Cardiac fibroblast (primary cell): ENCODE measurements at regions not wholly inside any gene's neighbourhood (a gene's known extent, or its start where the extent isn't known, plus 50 kb on each side); places are given as distances from the start of the nearest gene placed in this dataset.
"Not testable (repeated sequence)": the region's sequence is repeated elsewhere in the genome, so short reads cannot be mapped to it uniquely, and the experiment has no call there.

ENCODE experiments used
- DNase-seq, 2 donors: peaks; one replicate each; pipeline versions ENCODE4 v3.0.0 to v3.0.0-alpha.2; 2010; ENCODE audit warnings: low read depth in 2 of 2
- H3K4me3 ChIP-seq, 2 donors: replicated peaks in 1 of 2; 1 replicate in 1 of 2; 2 replicates in 1 of 2; pipeline ENCODE4 v1.5.1; 2011; ENCODE audit warnings: low read depth in 2 of 2, low read length in 2 of 2, mild to moderate bottlenecking in 2 of 2, moderate library complexity in 1 of 2
- TF ChIP-seq, protein P1 (sequence below): IDR thresholded peaks from one replicate; pipeline ENCODE4 v1.5.1; 2011; ENCODE audit warnings: low read depth, mild to moderate bottlenecking, low read length, inconsistent platforms

GRCh38 chr11:3583476-3583875 lies 58.3 kb downstream of the ART5 start:
- DNase-seq, H3K4me3 ChIP-seq: not testable (repeated sequence)

- H3K4me3 ChIP-seq, DNase-seq: not testable (repeated sequence)
Measured at GRCh38 chr11:3581389-3581725, 60.4 kb downstream of the ART5 start.

DNA sequence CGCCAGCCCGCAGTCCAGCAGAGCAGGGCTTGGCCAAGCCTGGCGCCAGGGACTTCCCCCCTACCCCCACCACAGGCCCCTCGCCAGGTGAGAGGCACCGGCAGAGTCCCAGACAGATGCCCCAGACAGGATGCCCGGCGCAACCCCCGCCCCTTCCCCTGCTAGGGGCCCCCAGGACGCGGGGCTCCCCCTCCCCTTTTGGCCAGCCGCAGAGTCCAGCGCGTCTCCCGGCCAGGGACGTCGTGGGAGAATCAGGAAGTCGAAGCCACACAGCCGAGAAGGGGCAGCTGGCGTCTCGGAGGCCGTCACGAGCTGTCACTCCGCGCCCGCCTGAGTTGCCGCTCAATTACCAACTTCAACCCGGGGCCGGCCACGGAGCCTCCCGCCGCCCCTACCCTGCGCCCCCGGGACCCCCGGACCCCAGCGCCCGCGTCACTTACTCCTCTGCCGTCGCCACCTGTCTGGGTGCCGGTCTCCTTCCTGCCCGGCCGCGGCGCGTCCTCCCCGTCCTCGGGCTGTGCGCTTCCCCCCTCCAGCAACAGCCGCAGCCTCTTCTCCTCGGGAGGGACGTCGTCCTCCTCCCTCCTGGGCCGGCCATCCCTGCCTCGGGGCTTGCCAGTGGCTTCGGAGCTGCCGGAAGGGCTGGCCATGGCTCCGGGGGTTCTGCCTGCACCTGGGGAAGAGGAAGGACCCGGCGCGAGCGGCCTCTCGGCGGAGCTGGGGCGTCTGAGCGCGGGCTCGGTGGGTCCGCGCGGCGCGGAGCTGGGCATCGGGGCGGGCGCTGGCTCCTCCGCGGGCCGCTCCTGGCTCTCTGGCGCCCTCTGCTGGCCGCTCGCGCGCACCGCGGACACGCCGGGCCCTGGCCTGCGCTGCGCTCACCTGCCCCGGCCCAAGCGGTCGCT lies 61.1 kb downstream of the ART5 start:
- peak overlapping the region; percentile 24 to 28 for H3K4me3 ChIP-seq
- peak; percentile 12 to 14 for DNase-seq

DNA sequence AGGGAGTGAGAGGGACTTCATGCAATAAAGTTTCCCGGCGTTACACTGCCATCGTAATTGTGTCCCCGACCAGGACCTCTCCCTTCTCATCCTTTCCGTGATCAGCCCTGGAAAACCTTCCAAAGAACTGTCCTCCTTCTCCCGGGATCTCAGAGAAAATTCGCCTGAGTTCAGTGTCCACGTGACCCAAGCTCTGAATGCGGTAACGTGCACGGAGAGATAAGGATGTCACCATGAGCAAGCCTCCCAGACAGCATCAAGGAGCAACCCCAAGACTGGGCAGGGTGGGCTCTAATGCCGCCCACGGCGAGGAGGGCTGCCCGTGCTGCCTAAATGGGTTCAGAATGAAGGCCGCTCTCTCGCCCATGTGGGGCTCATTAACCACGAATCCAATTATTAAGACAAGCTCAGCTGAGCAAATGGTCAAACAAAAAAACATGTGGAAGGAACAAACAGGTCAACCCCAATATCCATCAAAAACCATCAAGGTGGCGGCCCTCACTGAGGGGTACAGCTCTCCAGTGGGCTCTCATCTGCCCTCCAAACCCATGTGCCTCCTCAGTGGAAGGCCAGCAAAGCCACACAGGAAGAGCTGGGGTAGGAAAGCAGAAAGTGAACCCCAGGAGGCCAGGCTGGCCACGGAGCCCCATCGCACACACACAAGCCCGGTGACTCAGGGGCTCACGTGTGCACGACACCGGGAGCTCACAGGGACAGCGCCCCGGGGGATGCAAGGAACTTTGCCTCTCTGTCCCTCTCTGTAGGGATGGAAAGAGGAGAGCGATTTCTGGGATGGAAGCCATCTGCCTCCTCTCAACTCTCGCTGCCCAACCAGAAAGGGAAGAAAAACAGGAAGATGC lies 62.0 kb downstream of the ART5 start:
- H3K4me3 ChIP-seq, DNase-seq: not testable (repeated sequence)

GRCh38 chr11:3576066-3576604 lies 65.7 kb downstream of the ART5 start:
- DNase-seq, result peak in 1 of 2 donors; percentile 1
- H3K4me3 ChIP-seq, result not testable (repeated sequence)

DNA sequence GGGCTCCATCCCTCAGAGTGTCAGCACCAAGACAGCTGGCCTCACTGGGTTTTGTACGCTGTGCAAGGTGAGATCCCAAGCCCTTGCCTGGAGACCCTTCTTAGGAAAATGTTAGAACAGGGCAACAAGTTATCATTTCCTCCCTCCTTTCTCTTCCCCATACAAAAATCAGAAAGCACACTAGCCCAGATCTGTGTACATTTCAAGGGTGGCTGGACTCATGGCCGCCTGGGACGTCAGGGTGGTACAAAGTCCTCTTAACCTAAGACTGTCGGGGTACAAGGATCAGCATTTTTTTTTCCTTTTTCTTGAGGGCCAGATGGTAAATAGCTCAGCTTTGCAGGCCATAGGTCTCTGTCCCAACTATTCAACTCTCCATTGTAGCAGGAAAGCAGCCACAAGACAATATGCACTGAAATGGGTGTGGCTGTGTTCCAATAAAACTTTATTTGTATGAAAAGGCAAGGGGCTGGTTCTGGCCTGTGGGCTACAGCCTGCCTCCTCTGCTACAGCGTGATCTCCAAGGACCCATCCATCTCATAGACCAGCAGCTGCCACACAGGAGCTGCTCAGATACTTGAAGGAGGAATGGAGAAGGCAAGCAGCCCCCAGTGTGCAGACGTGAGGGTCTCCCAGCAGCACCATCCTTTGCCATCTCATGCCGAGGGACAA lies 68.7 kb downstream of the ART5 start:
- not testable (repeated sequence) for H3K4me3 ChIP-seq, DNase-seq

DNA sequence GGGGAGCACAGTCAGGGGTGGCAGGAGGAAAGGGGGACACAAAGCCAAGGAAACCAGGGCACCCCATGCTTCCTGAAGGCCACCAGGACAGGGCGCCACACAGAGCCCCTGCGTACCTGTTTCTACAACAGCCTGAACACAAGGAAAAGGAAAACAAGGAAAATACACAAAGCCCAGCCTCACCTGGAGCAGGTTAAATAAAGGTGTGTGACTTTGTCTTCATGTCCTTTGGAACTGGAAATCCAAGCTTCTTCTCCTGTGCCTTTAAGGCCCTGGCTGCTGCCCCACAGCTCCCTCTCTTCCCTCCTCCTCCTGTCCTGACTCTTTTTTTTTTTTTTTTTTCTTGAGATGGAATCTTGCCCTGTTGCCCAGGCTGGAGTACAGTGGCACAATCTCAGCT lies 70.0 kb downstream of the ART5 start:
- DNase-seq, H3K4me3 ChIP-seq: not testable (repeated sequence)

DNA sequence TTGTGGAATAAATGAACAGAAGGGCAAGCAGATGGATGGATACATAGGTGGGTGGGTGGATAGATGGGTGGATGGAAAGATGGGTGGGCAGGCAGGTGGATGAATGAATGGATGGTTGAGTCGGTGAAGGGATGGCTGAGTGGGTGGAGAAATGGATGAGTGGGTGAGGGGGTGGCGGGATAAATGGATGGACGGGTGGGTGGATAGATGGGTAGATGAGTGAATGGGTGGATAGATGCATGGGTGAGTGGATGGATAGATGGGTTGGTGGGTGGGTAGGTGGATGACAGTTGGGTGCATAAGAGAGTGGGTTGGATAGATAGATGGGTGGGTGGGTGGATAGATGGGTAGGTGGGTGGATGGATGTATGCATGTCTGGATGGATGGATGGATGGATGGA lies 76.0 kb downstream of the ART5 start:
- not testable (repeated sequence) for H3K4me3 ChIP-seq, DNase-seq

DNA sequence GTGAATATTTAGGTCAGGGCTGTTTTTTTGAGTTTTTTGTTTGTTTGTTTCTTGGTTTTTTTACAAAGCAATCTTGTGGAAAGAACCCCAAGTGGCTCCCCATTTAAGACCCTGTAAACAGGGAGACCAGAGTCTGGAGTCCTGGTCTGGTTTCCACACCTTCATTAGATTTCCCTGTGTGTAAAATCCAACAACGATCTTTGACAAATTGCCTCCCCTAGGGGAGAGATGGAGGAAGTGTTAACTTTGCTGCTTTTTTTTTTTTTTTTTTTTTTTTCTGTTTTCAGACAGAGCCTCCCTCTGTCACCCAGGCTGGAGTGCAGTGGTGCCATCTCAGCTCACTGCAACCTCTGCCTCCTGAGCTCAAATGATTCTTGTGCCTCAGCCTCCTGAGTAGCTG lies 77.4 kb downstream of the ART5 start:
- not testable (repeated sequence) for H3K4me3 ChIP-seq, DNase-seq
- TF ChIP-seq, protein P1, sequence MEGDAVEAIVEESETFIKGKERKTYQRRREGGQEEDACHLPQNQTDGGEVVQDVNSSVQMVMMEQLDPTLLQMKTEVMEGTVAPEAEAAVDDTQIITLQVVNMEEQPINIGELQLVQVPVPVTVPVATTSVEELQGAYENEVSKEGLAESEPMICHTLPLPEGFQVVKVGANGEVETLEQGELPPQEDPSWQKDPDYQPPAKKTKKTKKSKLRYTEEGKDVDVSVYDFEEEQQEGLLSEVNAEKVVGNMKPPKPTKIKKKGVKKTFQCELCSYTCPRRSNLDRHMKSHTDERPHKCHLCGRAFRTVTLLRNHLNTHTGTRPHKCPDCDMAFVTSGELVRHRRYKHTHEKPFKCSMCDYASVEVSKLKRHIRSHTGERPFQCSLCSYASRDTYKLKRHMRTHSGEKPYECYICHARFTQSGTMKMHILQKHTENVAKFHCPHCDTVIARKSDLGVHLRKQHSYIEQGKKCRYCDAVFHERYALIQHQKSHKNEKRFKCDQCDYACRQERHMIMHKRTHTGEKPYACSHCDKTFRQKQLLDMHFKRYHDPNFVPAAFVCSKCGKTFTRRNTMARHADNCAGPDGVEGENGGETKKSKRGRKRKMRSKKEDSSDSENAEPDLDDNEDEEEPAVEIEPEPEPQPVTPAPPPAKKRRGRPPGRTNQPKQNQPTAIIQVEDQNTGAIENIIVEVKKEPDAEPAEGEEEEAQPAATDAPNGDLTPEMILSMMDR, result peak; percentile 3

DNA sequence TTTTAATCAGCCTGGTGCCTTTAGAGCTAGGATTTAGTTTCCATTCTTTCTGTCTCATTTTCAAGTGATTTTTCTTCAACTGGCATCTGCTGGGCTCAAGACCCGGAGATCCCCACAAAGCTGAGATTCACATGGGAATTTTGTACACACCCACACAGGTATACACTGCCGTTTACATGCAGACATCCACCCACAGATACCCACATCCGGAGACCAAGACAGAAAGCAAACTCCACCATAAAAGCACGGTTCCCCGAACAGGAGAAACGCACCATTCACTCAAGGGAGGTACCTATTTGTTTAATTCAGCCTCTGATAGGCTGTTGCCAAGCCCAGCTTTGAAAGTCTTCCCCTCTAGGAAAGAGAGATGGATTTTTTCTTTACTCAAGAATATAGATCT lies 87.2 kb downstream of the ART5 start:
- H3K4me3 ChIP-seq, DNase-seq: not testable (repeated sequence)

DNA sequence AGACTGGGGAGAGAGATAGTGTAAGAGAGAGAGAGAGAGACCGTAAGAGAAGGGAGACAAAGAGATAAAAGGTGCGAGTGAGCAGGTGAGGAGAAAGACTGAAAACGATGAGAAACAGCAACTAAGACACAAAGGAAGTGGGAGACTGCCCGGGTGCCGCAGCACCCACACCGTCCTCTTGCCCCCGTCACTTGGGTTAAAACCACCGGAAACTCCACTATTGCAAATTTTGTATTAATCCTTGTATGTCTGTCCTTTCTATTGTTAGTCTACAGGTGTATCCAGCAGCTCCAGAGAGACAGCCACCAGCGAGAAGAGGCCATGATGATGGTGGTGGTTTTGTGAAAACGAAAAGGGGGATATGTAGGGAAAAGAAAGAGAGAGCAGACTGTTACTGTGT lies 96.8 kb downstream of the ART5 start:
- H3K4me3 ChIP-seq, DNase-seq: not testable (repeated sequence)

DNA sequence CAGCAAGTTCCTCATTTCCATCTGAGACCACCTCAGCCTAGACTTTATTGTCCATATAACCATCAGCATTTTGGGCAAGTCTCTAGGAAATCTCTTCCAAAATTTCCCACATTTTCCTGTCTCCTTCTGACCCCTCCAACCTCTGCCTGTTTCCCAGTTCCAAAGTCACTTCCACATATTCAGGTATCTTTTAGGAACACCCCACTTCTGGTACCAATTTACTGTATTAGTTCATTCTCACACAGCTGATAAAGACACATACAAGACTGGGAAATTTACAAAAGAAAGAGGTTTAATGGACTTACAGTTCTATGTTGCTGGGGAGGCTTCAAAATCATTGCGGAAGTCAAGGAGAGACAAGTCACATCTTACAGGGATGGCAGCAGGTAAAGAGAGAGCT lies 103.6 kb downstream of the ART5 start:
- not testable (repeated sequence) for DNase-seq

GRCh38 chr11:3537254-3537653 lies 104.5 kb downstream of the ART5 start:
- DNase-seq, H3K4me3 ChIP-seq: not testable (repeated sequence)

More for the DNA sequence above, 103.6 kb downstream of the ART5 start:
- H3K4me3 ChIP-seq, result not testable (repeated sequence)

DNA sequence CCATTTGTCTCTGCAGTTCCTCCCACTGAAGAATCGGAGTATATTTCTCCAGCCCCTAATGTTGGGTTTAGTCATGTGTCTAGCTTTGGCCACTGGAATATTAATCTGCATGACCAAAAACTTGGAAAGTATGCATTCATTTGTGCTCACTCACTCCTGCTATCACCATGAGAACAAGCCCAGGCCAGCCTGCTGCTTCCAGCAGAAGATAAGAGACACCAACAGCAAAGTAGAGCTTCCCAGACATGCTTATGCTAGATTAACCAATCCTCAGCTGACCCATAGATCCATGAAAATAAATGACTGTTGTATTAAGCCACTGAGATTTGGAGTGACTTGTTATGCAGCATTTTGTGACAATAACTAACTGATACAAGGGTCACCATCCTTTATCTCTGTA lies 108.8 kb downstream of the ART5 start:
- not testable (repeated sequence) for H3K4me3 ChIP-seq, DNase-seq

DNA sequence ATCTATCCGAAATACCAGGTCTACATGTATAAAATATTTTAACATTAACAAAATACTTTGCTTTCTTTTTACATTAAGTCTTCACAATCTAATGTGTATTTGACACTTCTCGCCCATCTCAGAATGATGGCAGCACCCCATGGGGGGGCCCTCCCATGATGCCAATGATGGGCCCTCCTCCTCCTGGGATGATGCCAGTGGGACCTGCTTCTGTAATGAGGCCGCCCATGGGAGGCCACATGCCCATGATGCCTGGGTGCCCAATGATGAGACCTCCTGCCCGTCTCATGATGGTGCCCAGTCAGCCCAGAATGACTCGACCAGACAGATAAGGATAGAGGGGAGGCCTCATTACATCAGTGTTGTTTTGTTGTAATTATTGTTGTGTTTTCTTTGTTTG lies 110.5 kb downstream of the ART5 start:
- not testable (repeated sequence) for H3K4me3 ChIP-seq

DNA sequence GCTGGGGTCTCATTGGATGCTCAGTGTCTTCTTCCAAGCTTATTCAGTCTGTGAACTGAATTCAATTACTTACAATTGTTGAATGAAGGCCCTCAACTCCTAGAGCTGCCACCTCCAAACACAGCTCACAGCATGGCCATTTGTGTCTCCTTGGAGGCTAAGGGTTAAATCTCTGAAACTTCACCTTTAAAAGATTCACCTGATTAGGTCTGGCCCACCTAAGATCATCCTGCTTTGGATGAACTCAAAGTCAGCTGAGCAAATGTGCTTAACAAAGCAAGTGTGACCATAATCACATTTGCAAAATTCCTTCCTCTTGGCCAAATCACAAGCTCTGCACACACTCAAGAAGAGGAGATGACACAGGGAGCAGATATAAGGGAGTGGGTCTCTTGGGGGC lies 118.2 kb downstream of the ART5 start:
- H3K4me3 ChIP-seq, DNase-seq: not testable (repeated sequence)

More for the DNA sequence above, 110.5 kb downstream of the ART5 start:
- DNase-seq, result not testable (repeated sequence)

- DNase-seq, H3K4me3 ChIP-seq: not testable (repeated sequence)
Measured at GRCh38 chr11:3520905-3521304, 120.9 kb downstream of the ART5 start.
